ENCODE measurements at regions not wholly inside any gene's neighbourhood (a gene's known extent, or its start where the extent isn't known, plus 50 kb on each side); places are given as distances from the start of the nearest gene placed in this dataset.

DNA sequence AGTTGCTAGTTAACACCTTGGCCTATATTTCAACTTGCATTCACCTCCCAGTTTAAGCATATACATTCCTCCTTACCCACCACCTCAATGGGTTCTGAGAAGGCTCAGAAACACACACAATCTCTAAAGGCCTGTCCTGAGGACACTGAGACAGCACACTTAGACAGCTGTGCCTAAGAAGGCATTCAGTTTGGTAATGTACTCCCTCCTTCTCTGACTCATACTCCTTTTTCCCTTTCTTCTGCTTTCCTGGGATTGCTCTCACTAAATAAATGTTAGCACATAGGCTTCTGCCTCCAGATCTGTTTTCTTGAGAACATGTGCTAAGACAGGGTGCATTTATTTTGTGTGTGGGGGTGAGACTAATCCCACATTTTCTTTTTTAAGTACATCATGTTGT is 456.8 kb upstream of the CDH6 start:
- no peaks in the 10 kb centered on the region for H3K9me3 ChIP-seq
- no peak overlapping the region for H2AFZ ChIP-seq (ENCODE audit: low read depth)
- no peak overlapping the region for H3K9ac ChIP-seq
- no peak overlapping the region for H3K4me3 ChIP-seq (ENCODE audit: low read depth in 2 of 2, low read length in 1 of 2)
- H3F3A ChIP-seq (replicated peaks; ENCODE audit: insufficient read depth): no peaks in the 10 kb centered on the region
- no peaks in the 10 kb centered on the region for H3K79me2 ChIP-seq (ENCODE audit: insufficient read depth)
- H3K27me3 ChIP-seq (ENCODE audit: insufficient read depth): no peaks in the 10 kb centered on the region
- no peaks in the 10 kb centered on the region for H3K4me1 ChIP-seq (ENCODE audit: control insufficient read depth in 1 of 2, insufficient read depth in 2 of 2, low read depth in 1 of 2, low read length in 1 of 2)
- H4K20me1 ChIP-seq (ENCODE audit: insufficient read depth): no peaks in the 10 kb centered on the region
- no peaks in the 10 kb centered on the region for H3K36me3 ChIP-seq (replicated peaks in 1 of 2; ENCODE audit: control insufficient read depth in 1 of 2, insufficient read depth in 2 of 2, low read length in 1 of 2)
- H3K27ac ChIP-seq (ENCODE audit: low read depth in 2 of 2, low read length in 1 of 2): no peak overlapping the region
- no peak overlapping the region for H3K4me2 ChIP-seq
- ChIA-PET CTCF (no interaction called here), POLR2A (no interaction called here)
- DNase-seq: no peak
- no peaks in the 10 kb centered on the region for H3K9me2 ChIP-seq
- no peak for TF ChIP-seq NFIC (IDR thresholded peaks at IDR 0.05; ENCODE audit: borderline replicate concordance)
- no peak for TF ChIP-seq GATA2 (CRISPR knock-in tag; IDR thresholded peaks at IDR 0.05)
- TF ChIP-seq TCF12 (IDR thresholded peaks at IDR 0.05): no peak
- TF ChIP-seq, protein P1, sequence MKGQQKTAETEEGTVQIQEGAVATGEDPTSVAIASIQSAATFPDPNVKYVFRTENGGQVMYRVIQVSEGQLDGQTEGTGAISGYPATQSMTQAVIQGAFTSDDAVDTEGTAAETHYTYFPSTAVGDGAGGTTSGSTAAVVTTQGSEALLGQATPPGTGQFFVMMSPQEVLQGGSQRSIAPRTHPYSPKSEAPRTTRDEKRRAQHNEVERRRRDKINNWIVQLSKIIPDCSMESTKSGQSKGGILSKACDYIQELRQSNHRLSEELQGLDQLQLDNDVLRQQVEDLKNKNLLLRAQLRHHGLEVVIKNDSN (IDR thresholded peaks at IDR 0.05; ENCODE audit: borderline replicate concordance, low read depth): no peak
- TF ChIP-seq MEF2A (IDR thresholded peaks at IDR 0.05; ENCODE audit: borderline replicate concordance, low read depth): no peak
- TF ChIP-seq YY1 (IDR thresholded peaks at IDR 0.05; ENCODE audit: low read depth): no peak
- TF ChIP-seq ELF1 (IDR thresholded peaks at IDR 0.05): no peak
- no peak for TF ChIP-seq ZBTB33 (IDR thresholded peaks at IDR 0.05; ENCODE audit: borderline replicate concordance, low read depth)
- TF ChIP-seq FOXJ3 (CRISPR knock-in tag; IDR thresholded peaks at IDR 0.05): no peak
- TF ChIP-seq, protein P2, sequence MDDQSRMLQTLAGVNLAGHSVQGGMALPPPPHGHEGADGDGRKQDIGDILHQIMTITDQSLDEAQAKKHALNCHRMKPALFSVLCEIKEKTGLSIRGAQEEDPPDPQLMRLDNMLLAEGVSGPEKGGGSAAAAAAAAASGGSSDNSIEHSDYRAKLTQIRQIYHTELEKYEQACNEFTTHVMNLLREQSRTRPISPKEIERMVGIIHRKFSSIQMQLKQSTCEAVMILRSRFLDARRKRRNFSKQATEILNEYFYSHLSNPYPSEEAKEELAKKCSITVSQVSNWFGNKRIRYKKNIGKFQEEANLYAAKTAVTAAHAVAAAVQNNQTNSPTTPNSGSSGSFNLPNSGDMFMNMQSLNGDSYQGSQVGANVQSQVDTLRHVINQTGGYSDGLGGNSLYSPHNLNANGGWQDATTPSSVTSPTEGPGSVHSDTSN (IDR thresholded peaks at IDR 0.05): no peak
- no peak for TF ChIP-seq REST (IDR thresholded peaks at IDR 0.05; ENCODE audit: low read depth, low read length)
- TF ChIP-seq SIN3A (IDR thresholded peaks at IDR 0.05; ENCODE audit: borderline replicate concordance, low read depth, low read length): no peak
- no peak for TF ChIP-seq TEAD4 (IDR thresholded peaks at IDR 0.05; ENCODE audit: borderline replicate concordance, insufficient read depth)
- no peak for TF ChIP-seq EP300 (IDR thresholded peaks at IDR 0.05; ENCODE audit: borderline replicate concordance in 1 of 2, low read depth in 1 of 2, low read length in 1 of 2)

All from SK-N-SH (cell line).